ENCODE measurements at regions not wholly inside any gene's neighbourhood (a gene's known extent, or its start where the extent isn't known, plus 50 kb on each side); places are given as distances from the start of the nearest gene placed in this dataset.

DNA sequence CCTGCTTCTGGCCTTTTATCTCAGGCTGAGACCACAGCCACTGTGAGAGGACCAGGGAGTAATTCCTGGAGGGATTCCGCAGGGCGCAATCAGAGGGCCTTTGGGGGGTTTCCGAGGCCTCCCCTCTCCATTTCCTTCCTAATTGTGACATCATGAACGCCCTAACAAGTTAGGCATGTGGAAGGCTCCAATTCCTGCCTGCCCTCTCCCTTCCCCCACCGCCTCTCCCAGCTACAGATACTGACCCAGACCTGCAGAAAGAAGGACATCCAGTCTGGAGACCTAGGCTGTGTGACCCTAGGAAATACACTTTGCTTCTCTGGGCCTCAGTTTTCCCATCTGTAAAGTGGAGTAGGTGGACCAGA, 637.9 kb downstream of the MED13L start:
- no peaks in the 10 kb centered on the region for H3K4me1 ChIP-seq (ENCODE audit: control insufficient read depth in 4 of 4, insufficient read depth in 4 of 4, low read length in 3 of 4)
- 67% methylated on average over 5 of the region's 5 CpGs for WGBS
- H3K4me3 ChIP-seq (ENCODE audit: low read depth in 1 of 3, low read length in 3 of 3) = no peak overlapping the region
- H3K9me3 ChIP-seq (ENCODE audit: control insufficient read depth in 4 of 4, low read length in 3 of 4) = peaks cover 0 to 2% (median 0%) of the 10 kb centered on the region in 4 donors
- no peak overlapping the region for H3K27ac ChIP-seq (ENCODE audit: low read depth in 1 of 2, low read length in 2 of 2)
- H3K9ac ChIP-seq (ENCODE audit: low read depth in 1 of 2, low read length in 2 of 2) = no peak overlapping the region
- no peaks in the 10 kb centered on the region for H3K27me3 ChIP-seq (ENCODE audit: control insufficient read depth in 4 of 4, insufficient read depth in 4 of 4, low read length in 3 of 4)
- no peak for TF ChIP-seq TAF1 (conservative IDR thresholded peaks at IDR 0.05)
- no peak for TF ChIP-seq GABPA (IDR thresholded peaks at IDR 0.05 in 1 of 2, conservative IDR thresholded peaks at IDR 0.05 in 1 of 2)
- no peak for TF ChIP-seq HNF4A (conservative IDR thresholded peaks at IDR 0.05)
- TF ChIP-seq, protein P1, sequence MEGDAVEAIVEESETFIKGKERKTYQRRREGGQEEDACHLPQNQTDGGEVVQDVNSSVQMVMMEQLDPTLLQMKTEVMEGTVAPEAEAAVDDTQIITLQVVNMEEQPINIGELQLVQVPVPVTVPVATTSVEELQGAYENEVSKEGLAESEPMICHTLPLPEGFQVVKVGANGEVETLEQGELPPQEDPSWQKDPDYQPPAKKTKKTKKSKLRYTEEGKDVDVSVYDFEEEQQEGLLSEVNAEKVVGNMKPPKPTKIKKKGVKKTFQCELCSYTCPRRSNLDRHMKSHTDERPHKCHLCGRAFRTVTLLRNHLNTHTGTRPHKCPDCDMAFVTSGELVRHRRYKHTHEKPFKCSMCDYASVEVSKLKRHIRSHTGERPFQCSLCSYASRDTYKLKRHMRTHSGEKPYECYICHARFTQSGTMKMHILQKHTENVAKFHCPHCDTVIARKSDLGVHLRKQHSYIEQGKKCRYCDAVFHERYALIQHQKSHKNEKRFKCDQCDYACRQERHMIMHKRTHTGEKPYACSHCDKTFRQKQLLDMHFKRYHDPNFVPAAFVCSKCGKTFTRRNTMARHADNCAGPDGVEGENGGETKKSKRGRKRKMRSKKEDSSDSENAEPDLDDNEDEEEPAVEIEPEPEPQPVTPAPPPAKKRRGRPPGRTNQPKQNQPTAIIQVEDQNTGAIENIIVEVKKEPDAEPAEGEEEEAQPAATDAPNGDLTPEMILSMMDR (IDR thresholded peaks at IDR 0.05; ENCODE audit: low read depth, low read length, missing input control) = no peak
- no peak for TF ChIP-seq RXRA (IDR thresholded peaks at IDR 0.05)
- no peak for DNase-seq (ENCODE audit: low spot score)
- H3K36me3 ChIP-seq (ENCODE audit: control insufficient read depth in 4 of 4, insufficient read depth in 3 of 4, low read depth in 1 of 4, low read length in 3 of 4) = no peaks in the 10 kb centered on the region

DNA sequence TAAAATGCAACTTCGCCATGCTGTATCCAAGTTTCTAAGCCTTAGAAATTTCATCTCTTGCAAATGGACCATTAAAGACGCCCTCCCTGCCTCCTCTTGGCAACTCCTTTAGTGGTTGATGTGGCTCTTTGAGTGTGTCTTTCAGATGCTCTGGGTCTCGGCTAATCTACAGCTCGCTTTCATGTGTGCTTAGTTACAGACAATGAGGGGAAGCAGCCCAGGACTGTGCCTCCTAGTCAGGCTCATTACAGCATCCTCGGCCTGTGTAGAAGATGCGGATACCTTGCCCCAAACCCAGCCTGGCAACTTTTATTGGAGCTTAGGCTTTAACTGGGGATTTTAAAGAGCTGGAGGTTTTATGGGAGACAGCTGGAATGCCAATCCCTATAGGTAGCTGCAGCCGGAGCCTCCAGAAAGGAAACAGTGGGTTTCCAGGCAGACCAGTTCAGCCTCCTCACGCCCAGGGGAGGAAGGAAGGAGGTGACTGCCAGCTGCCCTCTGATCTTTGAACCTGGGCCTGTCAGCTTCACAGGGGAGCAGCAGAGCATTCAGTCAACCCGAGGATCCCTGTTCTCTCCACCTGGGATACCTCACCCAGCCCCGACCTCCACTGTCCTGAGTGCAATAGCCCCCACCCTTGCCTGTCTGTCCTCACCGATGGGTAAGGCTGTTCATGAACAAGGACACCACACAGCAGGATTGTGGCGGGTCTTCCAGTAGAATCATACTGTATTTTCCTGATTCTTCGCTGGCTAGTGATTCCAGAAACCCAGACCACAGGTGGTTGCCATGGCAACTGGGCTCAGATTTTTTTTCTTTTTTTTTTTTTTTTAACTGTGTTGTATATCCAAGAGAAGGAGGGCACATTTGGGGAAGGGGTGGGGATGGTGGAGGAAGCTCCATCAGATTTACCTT, 638.5 kb downstream of the MED13L start:
- no peak overlapping the region for H3K4me3 ChIP-seq (ENCODE audit: low read depth in 1 of 3, low read length in 3 of 3)
- no peak for TF ChIP-seq SP1 (IDR thresholded peaks at IDR 0.05)
- TF ChIP-seq FOXA1 (IDR thresholded peaks at IDR 0.05) = no peak
- TF ChIP-seq FOXA2 (IDR thresholded peaks at IDR 0.05) = no peak
- no peak for TF ChIP-seq RAD21 (IDR thresholded peaks at IDR 0.05)
- TF ChIP-seq, protein P2, sequence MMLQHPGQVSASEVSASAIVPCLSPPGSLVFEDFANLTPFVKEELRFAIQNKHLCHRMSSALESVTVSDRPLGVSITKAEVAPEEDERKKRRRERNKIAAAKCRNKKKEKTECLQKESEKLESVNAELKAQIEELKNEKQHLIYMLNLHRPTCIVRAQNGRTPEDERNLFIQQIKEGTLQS (IDR thresholded peaks at IDR 0.05) = no peak
- TF ChIP-seq, protein P3, sequence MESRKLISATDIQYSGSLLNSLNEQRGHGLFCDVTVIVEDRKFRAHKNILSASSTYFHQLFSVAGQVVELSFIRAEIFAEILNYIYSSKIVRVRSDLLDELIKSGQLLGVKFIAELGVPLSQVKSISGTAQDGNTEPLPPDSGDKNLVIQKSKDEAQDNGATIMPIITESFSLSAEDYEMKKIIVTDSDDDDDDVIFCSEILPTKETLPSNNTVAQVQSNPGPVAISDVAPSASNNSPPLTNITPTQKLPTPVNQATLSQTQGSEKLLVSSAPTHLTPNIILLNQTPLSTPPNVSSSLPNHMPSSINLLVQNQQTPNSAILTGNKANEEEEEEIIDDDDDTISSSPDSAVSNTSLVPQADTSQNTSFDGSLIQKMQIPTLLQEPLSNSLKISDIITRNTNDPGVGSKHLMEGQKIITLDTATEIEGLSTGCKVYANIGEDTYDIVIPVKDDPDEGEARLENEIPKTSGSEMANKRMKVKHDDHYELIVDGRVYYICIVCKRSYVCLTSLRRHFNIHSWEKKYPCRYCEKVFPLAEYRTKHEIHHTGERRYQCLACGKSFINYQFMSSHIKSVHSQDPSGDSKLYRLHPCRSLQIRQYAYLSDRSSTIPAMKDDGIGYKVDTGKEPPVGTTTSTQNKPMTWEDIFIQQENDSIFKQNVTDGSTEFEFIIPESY (IDR thresholded peaks at IDR 0.05) = no peak
- TF ChIP-seq EGR1 (IDR thresholded peaks at IDR 0.05; ENCODE audit: low read depth in 2 of 2) = no peak
- TF ChIP-seq GABPA (IDR thresholded peaks at IDR 0.05 in 1 of 2, conservative IDR thresholded peaks at IDR 0.05 in 1 of 2) = no peak
- TF ChIP-seq TAF1 (conservative IDR thresholded peaks at IDR 0.05) = no peak
- no peak for TF ChIP-seq HNF4A (conservative IDR thresholded peaks at IDR 0.05)
- TF ChIP-seq, protein P4, sequence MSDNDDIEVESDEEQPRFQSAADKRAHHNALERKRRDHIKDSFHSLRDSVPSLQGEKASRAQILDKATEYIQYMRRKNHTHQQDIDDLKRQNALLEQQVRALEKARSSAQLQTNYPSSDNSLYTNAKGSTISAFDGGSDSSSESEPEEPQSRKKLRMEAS (IDR thresholded peaks at IDR 0.05) = no peak
- TF ChIP-seq HNF4G (IDR thresholded peaks at IDR 0.05) = no peak
- TF ChIP-seq, protein P5, sequence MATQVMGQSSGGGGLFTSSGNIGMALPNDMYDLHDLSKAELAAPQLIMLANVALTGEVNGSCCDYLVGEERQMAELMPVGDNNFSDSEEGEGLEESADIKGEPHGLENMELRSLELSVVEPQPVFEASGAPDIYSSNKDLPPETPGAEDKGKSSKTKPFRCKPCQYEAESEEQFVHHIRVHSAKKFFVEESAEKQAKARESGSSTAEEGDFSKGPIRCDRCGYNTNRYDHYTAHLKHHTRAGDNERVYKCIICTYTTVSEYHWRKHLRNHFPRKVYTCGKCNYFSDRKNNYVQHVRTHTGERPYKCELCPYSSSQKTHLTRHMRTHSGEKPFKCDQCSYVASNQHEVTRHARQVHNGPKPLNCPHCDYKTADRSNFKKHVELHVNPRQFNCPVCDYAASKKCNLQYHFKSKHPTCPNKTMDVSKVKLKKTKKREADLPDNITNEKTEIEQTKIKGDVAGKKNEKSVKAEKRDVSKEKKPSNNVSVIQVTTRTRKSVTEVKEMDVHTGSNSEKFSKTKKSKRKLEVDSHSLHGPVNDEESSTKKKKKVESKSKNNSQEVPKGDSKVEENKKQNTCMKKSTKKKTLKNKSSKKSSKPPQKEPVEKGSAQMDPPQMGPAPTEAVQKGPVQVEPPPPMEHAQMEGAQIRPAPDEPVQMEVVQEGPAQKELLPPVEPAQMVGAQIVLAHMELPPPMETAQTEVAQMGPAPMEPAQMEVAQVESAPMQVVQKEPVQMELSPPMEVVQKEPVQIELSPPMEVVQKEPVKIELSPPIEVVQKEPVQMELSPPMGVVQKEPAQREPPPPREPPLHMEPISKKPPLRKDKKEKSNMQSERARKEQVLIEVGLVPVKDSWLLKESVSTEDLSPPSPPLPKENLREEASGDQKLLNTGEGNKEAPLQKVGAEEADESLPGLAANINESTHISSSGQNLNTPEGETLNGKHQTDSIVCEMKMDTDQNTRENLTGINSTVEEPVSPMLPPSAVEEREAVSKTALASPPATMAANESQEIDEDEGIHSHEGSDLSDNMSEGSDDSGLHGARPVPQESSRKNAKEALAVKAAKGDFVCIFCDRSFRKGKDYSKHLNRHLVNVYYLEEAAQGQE (IDR thresholded peaks at IDR 0.05) = no peak
- no peak for TF ChIP-seq JUND (IDR thresholded peaks at IDR 0.05)
- DNase-seq (ENCODE audit: low spot score) = no peak
- peaks cover 0 to 2% (median 0%) of the 10 kb centered on the region in 4 donors for H3K9me3 ChIP-seq (ENCODE audit: control insufficient read depth in 4 of 4, low read length in 3 of 4)
- no peaks in the 10 kb centered on the region for H3K4me1 ChIP-seq (ENCODE audit: control insufficient read depth in 4 of 4, insufficient read depth in 4 of 4, low read length in 3 of 4)
- H3K27me3 ChIP-seq (ENCODE audit: control insufficient read depth in 4 of 4, insufficient read depth in 4 of 4, low read length in 3 of 4) = no peaks in the 10 kb centered on the region
- H3K27ac ChIP-seq (ENCODE audit: low read depth in 1 of 2, low read length in 2 of 2) = no peak overlapping the region
- H3K9ac ChIP-seq (ENCODE audit: low read depth in 1 of 2, low read length in 2 of 2) = no peak overlapping the region
- no peaks in the 10 kb centered on the region for H3K36me3 ChIP-seq (ENCODE audit: control insufficient read depth in 4 of 4, insufficient read depth in 3 of 4, low read depth in 1 of 4, low read length in 3 of 4)
- 62% methylated on average over 13 of the region's 13 CpGs for WGBS

Measured in liver (tissue), 8 donors.